ENCODE measurements at regions not wholly inside any gene's neighbourhood (a gene's known extent, or its start where the extent isn't known, plus 50 kb on each side); places are given as distances from the start of the nearest gene placed in this dataset.

DNA sequence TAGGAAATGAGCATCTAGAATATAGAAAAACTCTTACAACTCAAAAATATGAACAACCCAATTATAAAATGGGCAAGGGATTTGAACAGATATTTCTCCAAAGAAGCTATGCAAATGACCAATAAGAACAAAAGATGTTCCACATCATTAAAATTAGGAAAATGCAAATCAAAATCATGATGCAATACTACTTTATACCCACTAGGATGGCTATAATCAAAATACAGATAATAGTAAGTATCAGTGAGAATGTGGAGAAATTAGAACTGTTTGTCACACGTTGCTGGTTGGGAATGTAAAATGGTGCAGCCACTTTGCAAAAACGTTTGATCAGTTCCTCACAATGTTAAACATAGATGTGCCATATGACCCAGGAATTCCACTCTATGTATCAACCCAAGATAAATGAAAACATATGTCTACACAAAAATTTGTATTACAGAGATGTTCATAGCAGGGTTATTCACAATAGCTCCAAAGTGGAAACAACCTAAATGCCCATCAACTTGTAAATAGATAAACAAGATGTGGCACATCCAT, 558.4 kb downstream of the SLC4A3 start:
- no peak for DNase-seq

DNA sequence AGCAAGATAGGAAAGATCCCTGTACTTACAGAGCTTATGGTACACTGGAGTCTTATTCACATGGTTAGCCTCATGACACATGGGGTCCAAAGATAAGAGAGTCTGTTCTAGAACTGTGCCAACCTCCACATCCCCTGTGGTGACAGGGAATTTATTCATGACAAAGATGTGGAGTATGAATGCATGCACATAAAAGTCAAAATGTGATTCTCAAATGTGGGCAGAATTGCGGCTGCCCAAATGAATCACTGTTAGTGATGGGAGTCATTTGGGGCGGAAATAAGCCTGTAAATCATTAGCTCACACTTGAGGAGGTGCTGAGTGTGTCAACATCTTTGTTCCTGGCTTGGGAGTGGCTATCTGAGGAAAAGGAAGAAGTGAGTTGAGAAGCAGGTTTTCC, 560.6 kb downstream of the SLC4A3 start:
- DNase-seq: no peak

DNA sequence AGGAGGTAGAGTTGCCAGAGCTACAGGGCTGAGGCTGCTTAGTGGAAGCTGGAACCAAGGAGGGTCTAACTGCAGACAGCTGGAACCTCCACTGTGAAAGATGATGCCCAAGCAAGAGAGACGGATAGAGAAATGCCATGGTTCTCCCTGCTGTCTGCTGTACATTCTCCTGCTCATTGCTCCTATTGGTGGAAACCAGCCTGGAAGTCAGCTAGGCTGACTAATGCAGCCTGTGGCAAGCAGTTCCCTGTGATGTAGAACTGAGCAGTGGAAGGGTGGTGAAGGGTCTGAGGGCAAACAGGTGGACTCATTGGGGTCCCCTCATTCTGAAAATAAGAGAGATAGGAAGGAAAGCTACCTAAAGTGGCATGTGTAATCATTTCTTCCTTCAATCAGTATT, 563.6 kb downstream of the SLC4A3 start:
- no peak for DNase-seq

DNA sequence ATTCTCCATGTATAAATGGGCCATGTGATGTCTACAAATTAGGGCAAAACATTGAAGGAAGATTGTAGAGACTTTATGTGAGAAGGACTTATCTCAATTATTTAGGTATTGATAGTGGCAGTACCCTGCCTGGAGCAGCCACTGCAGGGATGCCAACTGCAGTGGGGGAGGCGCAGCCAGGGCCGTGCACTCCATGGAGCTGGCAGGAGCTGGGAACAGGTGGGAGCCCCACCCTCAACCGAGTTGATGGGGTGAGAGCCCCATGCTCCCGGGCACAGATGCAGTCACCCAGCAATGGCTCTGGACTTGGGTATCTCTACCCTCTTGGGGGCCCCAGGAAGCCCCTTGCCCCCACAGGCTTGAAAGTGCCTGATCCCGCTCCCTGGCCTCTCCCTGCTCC, 564.3 kb downstream of the SLC4A3 start:
- no peak for DNase-seq

DNA sequence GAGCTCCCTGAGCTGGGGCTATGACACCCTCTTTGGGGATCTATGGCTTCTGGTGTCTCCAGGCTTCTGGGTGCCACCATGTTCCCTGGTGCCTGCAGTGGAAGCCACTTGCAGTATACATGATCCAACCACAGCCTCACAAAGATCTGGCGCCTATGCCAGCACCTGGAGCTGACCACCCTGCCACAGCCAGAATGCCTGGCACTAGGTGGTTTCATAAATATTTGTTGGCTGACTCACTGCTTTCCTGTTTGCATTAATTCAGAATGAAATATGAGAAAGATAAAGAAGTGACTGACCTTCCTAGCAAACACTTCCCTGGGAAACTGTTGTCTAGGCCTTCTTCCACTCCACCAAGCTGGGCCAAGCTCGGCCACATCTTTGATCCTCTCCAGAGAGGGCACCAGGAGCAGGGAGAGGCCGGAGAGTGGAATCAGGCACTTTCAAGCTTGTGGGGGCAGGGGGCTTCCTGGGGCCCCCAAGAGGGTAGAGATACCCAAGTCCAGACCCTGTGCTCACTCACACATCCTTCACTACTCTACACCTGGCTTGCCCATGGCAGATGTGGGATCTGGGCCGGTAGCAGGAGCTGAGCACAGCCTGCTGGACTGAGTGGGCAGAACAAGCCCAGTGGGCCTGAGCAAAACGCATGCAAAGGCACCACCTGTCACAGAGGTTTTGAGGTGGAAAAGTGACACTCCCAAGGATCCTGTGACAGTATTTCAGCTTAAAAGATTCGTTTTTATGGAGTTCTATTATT, 565.7 kb downstream of the SLC4A3 start:
- no peak for DNase-seq

DNA sequence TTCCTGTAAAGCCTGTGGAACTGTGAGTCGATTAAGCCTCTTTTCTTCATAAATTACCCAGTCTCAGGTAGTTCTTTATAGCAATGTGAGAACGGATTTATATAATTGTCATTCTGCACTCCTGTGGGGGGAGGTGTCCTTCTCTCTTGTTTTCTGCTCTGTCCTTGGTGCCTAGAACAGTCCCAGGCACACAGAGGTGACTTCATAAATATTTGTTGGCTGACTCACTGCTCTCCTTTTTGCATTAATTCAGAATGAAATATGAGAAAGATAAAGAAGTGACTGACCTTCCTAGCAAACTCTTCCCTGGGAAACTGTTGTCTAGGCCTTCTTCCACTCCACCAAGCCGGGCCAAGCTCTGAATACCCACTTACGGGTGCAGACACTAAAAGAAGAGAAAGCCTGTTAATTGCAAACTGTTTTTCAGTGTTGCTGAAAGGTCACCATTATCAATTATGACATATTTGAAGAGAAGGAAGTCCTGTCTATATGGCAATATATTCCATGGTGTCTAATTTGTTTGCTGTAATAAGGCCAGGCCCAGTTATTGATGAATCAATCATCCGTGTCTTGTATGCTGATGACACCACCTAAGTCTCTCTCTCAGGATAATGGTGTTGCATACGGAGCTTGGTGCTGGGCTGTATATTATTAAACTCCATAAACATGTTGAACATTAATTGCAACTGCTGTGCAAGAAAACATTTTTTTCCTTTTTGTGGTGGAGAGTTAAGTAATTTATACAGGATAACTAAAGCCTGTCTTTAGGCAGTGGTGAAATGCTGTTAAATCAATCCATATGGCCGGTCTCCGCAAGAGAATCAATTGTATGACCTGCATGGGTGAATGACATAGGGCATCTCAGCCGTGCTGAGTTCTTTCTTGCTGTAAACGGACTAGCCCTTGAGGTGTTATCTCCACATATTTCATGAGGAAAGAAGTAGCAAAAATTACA, 567.5 kb downstream of the SLC4A3 start:
- no peak for DNase-seq

DNA sequence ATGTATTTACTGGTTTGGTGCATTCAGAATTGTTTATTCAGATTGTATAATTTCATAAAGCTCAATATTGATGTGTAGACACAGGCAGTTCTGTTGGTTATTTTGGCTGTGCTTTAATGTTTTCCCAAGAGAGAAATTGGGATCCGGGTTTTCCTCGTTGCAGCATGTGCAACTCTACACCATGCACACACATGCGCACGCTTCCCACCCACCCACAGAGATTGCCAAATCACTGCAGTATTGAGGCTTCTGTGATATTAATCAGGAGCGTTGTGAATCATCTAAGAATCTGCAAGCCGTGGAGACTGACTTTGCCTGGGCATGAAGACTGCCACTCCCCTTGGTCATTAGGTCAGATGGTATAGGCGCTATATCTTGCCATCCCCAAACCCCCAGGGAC, 571.5 kb downstream of the SLC4A3 start:
- no peak for DNase-seq

DNA sequence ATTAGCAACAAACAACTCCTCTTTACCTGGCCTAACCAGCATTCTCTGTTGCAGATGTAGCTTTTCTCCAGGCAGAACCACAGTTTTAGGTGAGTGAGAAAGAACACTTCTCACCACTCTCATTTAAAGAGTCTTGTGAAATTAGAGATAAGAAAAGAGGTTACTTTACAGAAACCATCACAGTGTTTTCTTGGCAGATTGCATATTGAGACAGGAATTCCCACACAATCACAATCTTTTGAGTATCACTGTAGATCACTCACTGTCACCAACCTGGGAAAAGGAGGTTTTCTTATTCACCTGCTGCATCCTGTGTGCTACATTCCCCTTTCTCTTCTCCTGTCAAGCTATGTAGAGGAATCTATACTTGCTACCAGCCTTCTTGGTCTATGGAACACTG, 574.6 kb downstream of the SLC4A3 start:
- no peak for DNase-seq

DNA sequence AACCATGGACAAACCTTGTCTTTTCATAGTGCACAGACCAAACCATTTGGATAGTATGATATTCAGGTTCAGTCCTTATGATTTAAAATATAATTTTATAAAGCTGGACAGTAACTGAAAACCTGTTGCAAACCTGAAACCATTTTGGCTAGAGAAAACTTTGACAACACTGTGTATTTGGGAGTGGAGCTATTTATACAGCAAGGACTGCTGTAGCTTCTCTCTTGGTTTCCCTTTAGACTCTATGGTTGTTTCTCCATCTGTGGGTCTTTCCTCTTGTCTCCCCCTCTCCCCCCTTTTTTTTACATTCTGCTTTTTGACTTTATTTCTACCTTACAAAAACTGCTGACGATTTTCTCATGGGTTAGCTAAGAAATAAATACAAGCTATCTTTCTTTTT, 581.7 kb downstream of the SLC4A3 start:
- no peak for DNase-seq

DNA sequence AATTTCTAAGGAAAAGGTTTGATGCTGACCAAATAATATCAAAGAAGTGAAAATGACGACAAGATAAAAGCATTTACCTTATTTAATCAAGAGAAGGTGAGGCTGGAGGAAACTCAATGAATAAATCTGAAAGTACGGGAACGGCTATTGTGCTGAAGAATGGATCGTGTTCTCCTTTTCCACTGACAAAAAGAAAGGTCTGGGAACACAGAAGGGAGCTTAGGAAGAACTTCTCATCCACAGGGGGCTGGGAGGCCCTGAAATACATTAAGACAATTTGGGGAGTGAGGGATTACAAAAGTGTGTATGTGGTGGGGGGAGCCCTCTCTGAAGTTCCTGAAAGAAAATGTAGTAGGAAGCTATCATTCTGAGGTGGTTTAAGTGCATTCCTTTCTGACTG, 582.3 kb downstream of the SLC4A3 start:
- no peak for DNase-seq

DNA sequence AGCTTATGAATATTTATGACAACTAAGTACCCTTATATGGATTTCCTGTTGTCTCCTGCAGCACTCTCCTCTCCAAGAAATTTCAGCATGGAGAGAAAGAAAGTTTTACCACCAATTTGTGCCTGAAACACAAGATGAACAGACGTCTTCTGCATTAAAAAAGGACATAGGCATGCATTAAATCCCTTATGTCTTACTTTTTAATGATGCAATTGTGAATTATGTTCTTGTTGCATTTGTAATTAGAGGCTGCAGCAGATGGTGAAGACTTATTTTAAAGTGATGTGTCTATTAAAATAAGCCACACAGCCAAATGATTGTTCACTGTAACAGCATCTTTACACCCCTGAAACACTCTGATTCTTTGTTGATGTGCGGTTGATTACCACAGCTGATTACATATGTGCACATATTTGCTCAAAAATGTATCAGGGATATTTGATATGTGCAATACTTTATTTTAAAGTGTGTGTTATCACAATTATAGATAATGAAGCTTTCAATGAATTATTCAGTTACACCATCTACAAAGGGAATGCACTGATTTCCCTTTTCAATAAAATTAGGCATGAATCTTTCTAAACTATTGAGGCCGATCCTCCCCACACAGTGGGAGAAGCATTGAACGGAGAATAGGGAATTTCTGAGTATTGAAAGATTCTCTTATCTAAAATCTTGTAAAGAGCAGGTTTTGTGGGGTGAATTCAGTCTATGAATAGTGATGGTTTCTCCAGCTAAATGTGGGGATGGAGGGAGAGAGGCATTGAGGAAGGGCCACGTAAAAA, 585.1 kb downstream of the SLC4A3 start:
- no peak for DNase-seq

DNA sequence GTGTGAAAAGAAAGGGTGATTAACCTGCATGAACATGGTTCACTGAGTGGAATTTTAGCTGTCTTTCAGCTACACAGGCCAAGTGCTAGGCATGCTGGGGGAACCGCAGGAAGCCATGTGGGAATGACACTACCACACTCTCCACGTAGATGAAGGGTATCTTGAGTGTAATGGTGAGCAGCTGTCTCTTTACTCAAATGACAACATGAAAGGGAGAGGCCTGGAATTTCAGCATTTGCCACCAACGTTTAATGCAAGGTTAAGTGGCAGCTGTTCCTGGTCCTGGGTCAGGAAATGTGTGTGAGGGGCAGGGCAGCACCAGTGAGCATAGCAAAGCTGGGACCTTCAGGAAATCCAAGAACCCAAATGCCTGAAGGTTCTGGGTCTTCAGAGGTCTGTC, 588.4 kb downstream of the SLC4A3 start:
- DNase-seq: no peak

DNA sequence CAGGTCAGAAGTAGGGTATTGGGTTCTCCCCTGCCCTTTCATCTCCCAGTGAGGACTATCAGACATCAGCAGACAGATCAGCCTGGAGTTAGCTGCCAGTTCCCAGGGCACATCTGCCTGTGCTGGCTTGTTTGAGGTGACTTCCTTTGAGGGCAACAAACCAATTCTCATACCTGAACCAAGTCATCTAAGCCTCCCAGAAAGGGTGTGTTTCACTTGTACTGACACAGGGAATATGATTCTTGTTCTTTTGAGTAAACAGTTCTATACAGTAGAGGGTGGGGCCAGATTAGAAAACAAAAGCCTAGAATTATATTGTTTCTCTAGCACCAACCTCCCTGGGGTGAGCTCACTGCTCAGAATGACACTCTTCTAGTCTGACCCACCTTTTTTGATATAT, 591.9 kb downstream of the SLC4A3 start:
- no peak for DNase-seq

DNA sequence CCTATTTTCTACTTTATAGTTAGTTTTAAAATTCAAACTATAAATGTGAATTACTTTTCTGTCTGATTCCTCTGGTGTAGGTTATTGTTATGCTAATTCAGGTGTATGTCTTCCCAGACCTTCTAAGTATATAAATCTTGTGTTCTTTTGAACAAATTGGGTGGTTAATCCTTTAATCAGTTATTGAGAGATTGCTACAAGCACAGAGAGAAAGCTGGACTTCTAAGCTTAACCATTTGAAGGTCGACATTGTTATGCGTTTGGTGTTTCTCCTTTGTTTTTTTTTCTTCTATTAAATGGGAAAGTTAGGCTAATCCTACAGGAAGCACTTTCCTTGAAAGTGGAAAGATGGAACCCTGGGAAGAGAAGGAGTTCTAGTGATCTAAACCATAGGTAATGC, 592.6 kb downstream of the SLC4A3 start:
- DNase-seq: no peak

DNA sequence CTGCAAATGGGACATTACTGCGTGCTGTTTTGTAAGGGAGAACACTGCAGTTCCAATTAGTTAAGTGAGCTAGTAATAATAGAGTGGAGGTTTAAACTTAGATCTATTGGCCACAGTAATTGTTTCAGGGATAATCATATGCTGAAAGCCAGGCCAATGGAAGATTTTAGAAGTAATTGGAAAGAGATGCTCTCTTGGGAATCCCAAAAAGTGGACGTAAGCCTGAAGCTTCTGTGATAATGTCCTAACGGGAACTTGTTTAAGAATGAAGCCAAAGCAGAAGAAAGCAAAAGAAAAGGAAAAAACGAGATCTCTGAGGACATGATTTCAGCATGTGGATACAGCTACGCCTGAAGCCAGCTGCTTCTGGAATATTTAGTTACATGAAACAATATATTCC, 594.6 kb downstream of the SLC4A3 start:
- no peak for DNase-seq

DNA sequence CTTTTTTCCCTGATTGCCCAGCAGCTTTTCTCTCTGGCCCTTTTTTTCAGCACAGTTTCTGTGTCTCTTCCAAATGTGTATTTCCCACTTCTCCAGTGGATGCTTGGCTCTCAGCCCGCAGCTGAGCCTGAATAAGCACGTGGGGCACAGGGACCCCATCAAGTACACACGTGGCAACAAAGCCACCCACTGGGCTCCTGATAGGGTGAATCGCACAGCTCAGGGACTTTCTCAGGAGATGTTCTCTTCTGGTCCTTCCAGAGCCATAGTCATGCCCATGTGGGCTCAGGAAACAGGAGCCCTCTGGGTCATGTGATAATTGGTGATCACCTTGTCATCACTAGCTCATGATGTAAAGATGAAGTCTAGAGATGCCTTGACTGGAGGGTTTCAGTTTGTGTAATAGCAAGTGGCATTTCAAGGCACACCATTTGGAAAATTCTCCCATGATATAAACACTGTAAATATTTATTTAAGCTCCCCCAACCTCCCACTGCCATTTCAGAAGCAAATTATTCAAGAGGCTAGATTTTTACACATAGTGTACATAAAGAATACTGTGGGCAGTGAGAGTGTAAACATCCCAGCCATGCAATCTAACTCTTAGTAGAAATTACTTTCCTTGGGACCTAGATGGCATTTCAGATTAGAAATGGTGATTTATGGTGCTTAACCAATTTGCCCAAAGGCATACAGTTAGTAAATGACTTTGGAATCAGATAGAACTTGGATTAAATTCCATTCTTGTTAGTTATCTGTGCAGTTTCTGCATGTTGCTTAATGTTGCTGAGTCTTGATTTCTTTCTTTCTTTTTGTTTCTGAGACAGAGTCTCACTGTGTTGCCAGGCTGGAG, 597.5 kb downstream of the SLC4A3 start:
- no peak for DNase-seq

DNA sequence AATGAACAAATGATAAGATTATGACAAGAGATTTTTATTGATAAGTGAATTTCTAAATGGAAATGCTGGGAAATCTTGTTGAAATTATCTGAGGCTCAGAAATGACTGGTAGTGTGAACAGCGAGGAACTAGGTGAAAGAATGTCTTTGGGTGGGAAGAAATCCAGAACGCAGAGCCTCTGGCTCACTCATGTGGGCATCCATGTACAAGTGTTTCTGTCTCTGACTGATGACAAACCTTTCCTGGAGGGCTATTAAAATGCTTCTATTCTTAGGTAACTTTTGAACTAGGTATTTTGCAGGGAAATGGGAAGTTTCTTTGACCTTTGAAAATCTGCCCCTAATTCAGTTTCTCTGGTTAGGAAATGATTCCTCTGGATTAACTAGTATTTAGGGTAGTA, 598.6 kb downstream of the SLC4A3 start:
- DNase-seq: no peak

DNA sequence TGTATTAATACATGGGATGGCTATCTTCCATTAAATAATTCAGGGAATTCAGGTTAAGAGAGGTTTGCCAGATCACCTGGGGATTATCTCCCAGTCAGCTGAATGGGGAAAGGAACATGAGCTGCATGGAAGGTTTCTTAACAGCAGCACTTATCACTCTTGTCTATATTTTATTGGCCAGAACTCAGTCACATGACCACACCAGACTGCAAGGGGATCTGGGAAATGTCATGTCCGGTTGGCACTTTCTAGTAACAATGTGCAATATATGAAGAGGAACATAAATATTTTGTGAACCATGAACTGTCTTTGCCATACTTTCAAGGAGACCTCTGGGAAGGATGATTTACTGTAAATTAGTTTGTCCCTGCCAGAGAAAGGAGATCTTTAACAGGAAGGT, 599.1 kb downstream of the SLC4A3 start:
- no peak for DNase-seq

DNA sequence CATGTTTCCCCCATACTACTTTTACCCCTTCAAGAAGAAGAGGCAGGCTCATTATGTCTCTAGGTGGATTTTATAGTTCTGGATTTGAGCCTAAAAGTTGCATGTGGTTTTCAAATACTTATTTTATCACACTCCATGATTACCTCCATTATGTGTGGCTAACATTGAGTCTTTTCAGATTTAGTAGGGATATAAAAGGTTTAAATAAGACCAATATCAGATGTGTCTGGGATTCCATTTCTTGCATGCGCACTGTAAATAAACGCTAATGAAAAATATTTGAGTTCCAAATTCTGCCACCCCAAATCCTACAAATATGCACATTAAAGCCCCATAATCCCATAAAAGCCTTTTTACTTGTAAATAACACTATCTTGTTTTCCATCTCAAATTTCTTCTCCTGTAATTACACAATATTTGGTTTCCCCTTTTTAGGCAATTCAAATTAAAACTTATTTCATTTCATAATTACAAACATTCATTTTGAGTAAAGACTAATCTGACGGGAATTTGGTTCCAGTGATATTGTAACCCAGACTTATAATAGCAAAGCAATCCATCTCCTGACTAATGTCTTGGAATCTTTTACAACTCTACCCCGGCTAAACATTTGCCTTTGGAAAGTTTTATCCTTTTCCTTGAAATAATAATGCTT, 600.0 kb downstream of the SLC4A3 start:
- no peak for DNase-seq

DNA sequence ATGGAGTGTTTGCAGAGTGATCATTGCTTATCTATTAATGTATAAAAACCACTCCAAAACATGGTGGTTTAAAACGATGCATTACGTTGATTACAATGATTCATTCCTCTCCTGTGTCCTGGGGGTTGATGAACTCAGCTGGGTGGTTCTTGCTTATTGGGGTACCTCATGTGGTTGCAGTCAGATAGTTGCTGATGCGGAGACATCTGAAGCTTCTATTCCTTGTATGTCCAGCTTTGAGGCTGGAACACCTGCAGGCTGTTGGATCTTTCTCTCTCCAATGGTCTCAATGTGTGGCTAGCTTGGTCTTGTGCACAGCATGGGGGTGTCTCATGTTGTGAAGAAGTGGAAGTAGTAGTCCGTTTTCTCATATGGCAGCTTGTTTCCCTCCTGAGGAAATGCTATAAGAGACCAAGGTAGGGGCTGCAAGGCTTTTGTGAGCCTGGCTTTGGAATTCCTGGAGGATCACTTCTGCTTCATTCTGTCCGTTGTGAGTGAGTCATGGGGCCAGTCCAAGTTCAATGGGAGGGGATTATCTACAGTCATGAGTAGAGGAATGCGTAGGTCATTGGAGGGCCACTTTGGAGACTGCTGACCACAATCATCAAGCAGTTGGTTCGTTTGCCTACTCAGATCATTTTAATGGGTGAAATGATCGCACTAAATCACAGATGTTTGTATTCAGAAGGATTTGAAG, 601.0 kb downstream of the SLC4A3 start:
- DNase-seq: no peak

DNA sequence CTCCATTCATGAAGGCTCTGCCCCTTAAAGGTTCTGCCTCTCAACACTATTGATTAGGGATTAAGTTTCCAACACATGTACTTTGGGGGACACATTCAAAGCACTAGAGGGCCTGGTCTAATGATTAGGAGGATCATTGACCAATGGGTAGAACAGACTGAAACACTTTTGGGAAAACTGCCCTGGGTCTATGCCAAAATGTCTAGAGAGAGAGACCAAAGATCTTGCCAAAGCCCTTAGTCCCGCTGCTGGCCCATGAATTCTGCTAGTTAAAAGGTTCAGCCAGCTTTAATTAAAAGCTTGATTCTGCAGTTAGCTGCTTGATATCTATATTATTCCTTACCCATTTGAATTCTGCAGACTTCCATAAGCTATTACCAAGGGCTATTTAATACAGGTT, 613.2 kb downstream of the SLC4A3 start:
- no peak for DNase-seq
